DND-41 (cell line): ENCODE measurements at regions not wholly inside any gene's neighbourhood (a gene's known extent, or its start where the extent isn't known, plus 50 kb on each side); places are given as distances from the start of the nearest gene placed in this dataset.

Source experiments
- EZH2 ChIP-seq: IDR thresholded peaks from 3 replicates; pipeline ENCODE4 v1.6.1; 2012; ENCODE audit warnings: borderline replicate concordance, low read depth, mild to moderate bottlenecking, moderate library complexity, low read length, inconsistent platforms; ENCODE audit not compliant: severe bottlenecking
- TF ChIP-seq, protein P1 (sequence below): IDR thresholded peaks from 2 replicates; pipeline ENCODE4 v1.5.1; 2012; ENCODE audit warnings: borderline replicate concordance, low read length, moderate library complexity, mild to moderate bottlenecking; ENCODE audit not compliant: poor library complexity, severe bottlenecking; ENCODE audit errors: extremely low read depth

DNA sequence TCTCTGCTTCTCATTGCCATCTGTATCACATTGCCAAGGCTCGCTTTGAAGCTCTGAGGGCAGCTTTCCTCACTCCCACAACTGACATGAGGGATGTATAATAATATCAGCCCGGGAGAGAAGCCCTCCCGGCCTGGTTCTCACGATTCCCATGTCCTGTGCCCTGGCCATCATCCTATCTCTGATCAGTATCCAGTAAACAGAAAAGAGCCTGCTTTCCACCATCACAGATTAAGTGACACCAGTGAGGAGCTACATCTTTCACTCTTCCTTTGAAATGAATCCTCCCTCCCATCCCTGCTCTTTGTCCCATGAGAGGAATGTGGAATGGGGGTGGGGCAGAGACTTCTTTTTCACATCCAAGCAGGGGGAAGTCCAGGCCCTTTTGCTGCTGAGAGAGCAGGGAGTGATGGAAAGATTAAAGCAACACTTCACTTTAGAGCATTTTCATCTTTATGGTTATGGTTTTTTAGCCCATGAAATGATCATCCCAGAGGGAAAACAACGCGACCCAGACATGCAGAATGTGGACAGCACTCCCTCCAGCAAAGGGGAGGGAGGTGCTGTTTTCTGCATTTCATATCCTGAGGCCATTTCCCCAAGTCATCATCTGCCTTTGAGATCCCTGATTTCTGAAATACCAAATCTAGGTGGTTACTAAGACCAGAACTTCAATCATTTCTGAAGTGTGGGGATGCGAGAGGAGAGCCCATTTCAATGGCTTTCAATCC lies 84.6 kb upstream of the LYZL1 start:
- TF ChIP-seq, protein P1, sequence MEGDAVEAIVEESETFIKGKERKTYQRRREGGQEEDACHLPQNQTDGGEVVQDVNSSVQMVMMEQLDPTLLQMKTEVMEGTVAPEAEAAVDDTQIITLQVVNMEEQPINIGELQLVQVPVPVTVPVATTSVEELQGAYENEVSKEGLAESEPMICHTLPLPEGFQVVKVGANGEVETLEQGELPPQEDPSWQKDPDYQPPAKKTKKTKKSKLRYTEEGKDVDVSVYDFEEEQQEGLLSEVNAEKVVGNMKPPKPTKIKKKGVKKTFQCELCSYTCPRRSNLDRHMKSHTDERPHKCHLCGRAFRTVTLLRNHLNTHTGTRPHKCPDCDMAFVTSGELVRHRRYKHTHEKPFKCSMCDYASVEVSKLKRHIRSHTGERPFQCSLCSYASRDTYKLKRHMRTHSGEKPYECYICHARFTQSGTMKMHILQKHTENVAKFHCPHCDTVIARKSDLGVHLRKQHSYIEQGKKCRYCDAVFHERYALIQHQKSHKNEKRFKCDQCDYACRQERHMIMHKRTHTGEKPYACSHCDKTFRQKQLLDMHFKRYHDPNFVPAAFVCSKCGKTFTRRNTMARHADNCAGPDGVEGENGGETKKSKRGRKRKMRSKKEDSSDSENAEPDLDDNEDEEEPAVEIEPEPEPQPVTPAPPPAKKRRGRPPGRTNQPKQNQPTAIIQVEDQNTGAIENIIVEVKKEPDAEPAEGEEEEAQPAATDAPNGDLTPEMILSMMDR: no peak
- no peak for TF ChIP-seq EZH2
